Calu3 (cell line): ENCODE measurements at regions not wholly inside any gene's neighbourhood (a gene's known extent, or its start where the extent isn't known, plus 50 kb on each side); places are given as distances from the start of the nearest gene placed in this dataset.

ENCODE experiments used
- BruUV-seq: library from RNA; stranded (reverse); fragments of 400-500 nt; replicated peaks from 2 replicates; lab custom pipeline; 2021; lab: Mats Ljungman, UMichigan
- CTCF ChIA-PET: fragments of 300-600 bp; sonication (Branson Sonifier 250); formaldehyde crosslinking; loops from one replicate; lab custom pipeline; 2022; ENCODE audit warnings: antibody characterized with exemption; lab: Charles Lee
- DNase-seq: peaks from one replicate; pipeline ENCODE4 v3.0.0; 2022
- H3K27ac Mint-ChIP-seq: one replicate; pipeline ENCODE4 v1.8.0; 2022; ENCODE audit warnings: mixed read lengths; ENCODE audit not compliant: unreplicated experiment
- H3K27me3 Mint-ChIP-seq: one replicate; pipeline ENCODE4 v1.8.0; 2022; ENCODE audit warnings: mixed read lengths; ENCODE audit not compliant: unreplicated experiment
- H3K36me3 Mint-ChIP-seq: one replicate; pipeline ENCODE4 v1.8.0; 2022; ENCODE audit warnings: mild to moderate bottlenecking, moderate library complexity, mixed read lengths; ENCODE audit not compliant: insufficient read depth, unreplicated experiment
- H3K4me1 Mint-ChIP-seq: one replicate; pipeline ENCODE4 v1.8.0; 2022; ENCODE audit warnings: mild to moderate bottlenecking, low read depth, mixed read lengths; ENCODE audit not compliant: unreplicated experiment
- H3K4me3 Mint-ChIP-seq: one replicate; pipeline ENCODE4 v1.8.0; 2022; ENCODE audit warnings: mild to moderate bottlenecking, low read depth, moderate library complexity, mixed read lengths; ENCODE audit not compliant: unreplicated experiment
- H3K9me3 Mint-ChIP-seq: one replicate; pipeline ENCODE4 v1.8.0; 2022; ENCODE audit warnings: low read depth, mixed read lengths; ENCODE audit not compliant: unreplicated experiment
- intact Hi-C: fragments of 100-400 bp; cut with micrococcal nuclease; formaldehyde crosslinking; loops from one replicate; pipeline ENCODE4 v1.10.0; 2022; ENCODE audit not compliant: unreplicated experiment
- TF ChIP-seq, protein P1 (sequence below): fragments of 200-600 bp; IDR thresholded peaks from one replicate; pipeline ENCODE4 v1.8.0; 2022; ENCODE audit warnings: antibody characterized with exemption; ENCODE audit not compliant: unreplicated experiment

DNA sequence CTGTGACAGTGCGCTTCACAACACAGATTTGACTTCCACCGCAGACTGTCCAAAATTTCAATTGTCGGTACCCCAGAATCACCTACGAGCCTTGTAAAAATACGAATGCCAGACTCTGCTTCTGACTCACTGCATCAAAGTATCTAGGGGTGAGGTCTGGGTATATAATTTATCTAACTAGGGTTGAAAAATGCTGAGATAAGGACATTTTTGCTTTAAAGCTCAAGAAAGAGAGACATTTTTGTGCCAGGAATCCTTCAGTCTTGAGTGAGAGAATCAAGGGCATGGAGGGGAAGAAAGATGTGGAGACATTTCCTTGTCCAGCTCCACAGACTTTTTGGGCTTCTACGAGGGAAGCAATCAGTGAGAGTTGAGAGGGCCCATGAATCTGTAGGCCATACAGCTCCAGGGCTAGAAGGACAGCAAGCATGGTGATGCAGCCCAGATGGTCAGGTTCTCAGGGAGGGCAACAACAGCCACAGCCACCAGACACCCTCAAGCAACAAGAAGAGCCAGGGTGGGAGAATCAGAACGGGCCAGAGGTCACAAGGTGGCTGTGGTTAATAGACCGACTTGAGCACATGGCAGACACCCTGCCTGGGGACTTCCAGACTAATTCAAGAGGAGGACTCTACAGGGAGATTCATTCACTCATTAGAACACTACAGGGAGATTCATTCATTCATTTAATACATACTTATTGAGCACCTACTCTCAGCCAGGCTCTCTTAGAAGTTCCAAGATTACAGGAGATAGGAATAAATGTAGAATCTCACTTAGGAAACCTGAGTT is 211.1 kb upstream of the PRDM1 start:
- no peaks in the 10 kb centered on the region for H3K4me1 Mint-ChIP-seq
- intact Hi-C loops: no loop called here
- peaks cover 3% of the 10 kb centered on the region for H3K9me3 Mint-ChIP-seq
- H3K27ac Mint-ChIP-seq: no peak overlapping the region
- TF ChIP-seq, protein P1, sequence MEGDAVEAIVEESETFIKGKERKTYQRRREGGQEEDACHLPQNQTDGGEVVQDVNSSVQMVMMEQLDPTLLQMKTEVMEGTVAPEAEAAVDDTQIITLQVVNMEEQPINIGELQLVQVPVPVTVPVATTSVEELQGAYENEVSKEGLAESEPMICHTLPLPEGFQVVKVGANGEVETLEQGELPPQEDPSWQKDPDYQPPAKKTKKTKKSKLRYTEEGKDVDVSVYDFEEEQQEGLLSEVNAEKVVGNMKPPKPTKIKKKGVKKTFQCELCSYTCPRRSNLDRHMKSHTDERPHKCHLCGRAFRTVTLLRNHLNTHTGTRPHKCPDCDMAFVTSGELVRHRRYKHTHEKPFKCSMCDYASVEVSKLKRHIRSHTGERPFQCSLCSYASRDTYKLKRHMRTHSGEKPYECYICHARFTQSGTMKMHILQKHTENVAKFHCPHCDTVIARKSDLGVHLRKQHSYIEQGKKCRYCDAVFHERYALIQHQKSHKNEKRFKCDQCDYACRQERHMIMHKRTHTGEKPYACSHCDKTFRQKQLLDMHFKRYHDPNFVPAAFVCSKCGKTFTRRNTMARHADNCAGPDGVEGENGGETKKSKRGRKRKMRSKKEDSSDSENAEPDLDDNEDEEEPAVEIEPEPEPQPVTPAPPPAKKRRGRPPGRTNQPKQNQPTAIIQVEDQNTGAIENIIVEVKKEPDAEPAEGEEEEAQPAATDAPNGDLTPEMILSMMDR: no peak
- no peaks in the 10 kb centered on the region for H3K27me3 Mint-ChIP-seq
- CTCF ChIA-PET: interaction anchor here (0.7 kb wide), 1 partner anchor 541 kb away, joined by 3 read pairs; no protein-coding TSS in a partner anchor
- no peak overlapping the region for H3K4me3 Mint-ChIP-seq
- DNase-seq: no peak
- H3K36me3 Mint-ChIP-seq: no peaks in the 10 kb centered on the region
- BruUV-seq: no TSS peak

DNA sequence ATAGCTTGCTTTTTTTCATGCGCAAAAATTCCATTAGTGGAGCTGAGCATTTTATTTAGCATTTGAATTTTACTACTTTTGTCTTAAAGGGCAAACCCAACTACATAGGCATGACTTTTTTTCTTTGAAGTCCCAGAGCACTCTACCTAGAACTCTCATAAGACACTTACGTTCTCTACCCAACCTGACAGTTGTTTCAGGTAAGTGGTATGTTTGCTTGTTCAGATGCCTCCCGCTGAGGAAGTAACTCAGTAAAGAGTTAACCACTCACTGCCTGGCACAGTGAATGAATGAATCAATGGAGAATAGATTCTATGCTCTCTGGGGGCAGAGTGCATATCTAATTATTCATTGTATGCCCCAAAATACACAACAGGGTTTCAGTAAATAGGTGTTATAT is 212.3 kb upstream of the PRDM1 start:
- Mint-ChIP-seq H3K27ac (no peak overlapping the region), H3K4me3 (no peak overlapping the region), H3K4me1 (no peaks in the 10 kb centered on the region), H3K36me3 (no peaks in the 10 kb centered on the region), H3K9me3 (peaks cover 3% of the 10 kb centered on the region), H3K27me3 (no peaks in the 10 kb centered on the region)
- TF ChIP-seq, protein P1: no peak
- DNase-seq: no peak
- CTCF ChIA-PET: no interaction called here
- intact Hi-C loops: no loop called here
- no TSS peak for BruUV-seq

DNA sequence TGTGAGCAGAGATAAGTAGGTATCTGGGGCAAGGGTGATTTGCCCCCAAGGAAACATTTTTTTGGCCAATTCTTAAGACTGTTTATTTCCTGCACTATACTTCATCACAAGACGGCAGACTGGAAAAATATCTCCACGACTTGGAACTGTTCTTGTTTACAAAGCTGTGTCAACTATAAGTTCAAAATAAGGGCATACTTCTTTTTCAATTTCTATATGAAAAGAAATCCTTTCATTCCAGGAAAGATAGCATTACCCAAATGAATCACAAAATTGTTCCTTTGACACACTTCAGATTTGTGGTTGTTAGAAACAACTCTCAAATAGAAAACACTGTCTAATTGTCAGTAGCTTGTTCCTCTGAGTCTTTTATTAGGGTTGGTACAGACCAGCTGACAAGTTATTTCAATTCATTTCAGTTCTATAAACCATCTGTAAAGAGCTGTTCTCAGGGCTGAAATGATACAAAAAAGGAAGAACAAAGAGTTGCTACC is 212.9 kb upstream of the PRDM1 start:
- Mint-ChIP-seq H3K9me3 (peaks cover 3% of the 10 kb centered on the region), H3K36me3 (no peaks in the 10 kb centered on the region), H3K4me3 (no peak overlapping the region), H3K4me1 (no peaks in the 10 kb centered on the region), H3K27ac (no peak overlapping the region), H3K27me3 (no peaks in the 10 kb centered on the region)
- no peak for DNase-seq
- BruUV-seq: no TSS peak
- TF ChIP-seq, protein P1: no peak
- CTCF ChIA-PET: interaction anchor here (0.7 kb wide), 1 partner anchor 26 kb away, joined by 3 read pairs; no protein-coding TSS in a partner anchor
- intact Hi-C loops: no loop called here

DNA sequence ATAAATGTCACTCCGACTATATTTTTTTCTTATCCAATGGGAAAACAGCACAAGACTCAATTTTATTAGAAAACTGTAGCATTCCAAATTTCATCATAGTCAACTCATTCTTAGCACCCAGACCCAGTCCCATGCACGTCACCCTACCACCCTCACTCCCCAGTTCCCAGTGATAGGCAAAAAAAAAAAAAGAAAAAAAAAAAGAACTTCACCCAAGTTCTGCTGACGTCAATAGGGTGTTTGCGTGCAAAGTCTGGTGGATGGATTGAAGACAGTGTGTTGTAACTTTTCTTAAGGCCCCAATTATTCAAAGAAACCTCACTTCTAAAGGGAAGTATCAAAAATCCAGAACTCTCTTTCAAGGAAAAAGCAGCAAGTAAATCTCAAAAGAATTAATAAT is 213.9 kb upstream of the PRDM1 start:
- no peaks in the 10 kb centered on the region for H3K4me1 Mint-ChIP-seq
- intact Hi-C loops: no loop called here
- no peak overlapping the region for H3K27ac Mint-ChIP-seq
- CTCF ChIA-PET: no interaction called here
- no peaks in the 10 kb centered on the region for H3K36me3 Mint-ChIP-seq
- H3K4me3 Mint-ChIP-seq: no peak overlapping the region
- H3K9me3 Mint-ChIP-seq: peaks cover 3% of the 10 kb centered on the region
- no TSS peak for BruUV-seq
- no peak for DNase-seq
- TF ChIP-seq, protein P1: no peak
- H3K27me3 Mint-ChIP-seq: peaks cover 9% of the 10 kb centered on the region
